GM12873 (cell line): ENCODE measurements at regions not wholly inside any gene's neighbourhood (a gene's known extent, or its start where the extent isn't known, plus 50 kb on each side); places are given as distances from the start of the nearest gene placed in this dataset.

Experiments
- CTCF ChIP-seq: IDR thresholded peaks from 2 replicates; pipeline ENCODE4 v1.5.1; 2012; ENCODE audit warnings: low read depth, mild to moderate bottlenecking, moderate library complexity, low read length, control low read depth; ENCODE audit not compliant: insufficient read depth; ENCODE audit errors: missing control alignments

DNA sequence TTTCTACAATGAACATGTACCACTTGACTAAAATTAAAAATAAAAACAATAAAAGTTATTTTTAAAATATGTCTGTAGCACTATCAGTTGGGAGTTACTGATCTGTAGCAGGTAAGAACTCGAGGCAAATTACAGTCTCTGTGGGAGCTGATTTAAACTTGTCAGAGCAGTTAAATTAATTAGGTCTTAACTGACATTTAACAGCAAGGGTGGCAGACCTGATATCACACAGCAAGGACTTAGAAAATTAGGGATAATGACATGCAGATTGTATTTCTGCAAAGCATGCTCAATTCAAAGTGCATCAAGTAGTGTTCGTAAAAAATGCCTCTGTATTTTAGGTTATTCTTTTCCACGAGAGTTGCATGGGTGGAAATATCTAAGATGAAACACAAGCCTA is 208.9 kb downstream of the SPATA18 start:
- TF ChIP-seq CTCF = no peak

DNA sequence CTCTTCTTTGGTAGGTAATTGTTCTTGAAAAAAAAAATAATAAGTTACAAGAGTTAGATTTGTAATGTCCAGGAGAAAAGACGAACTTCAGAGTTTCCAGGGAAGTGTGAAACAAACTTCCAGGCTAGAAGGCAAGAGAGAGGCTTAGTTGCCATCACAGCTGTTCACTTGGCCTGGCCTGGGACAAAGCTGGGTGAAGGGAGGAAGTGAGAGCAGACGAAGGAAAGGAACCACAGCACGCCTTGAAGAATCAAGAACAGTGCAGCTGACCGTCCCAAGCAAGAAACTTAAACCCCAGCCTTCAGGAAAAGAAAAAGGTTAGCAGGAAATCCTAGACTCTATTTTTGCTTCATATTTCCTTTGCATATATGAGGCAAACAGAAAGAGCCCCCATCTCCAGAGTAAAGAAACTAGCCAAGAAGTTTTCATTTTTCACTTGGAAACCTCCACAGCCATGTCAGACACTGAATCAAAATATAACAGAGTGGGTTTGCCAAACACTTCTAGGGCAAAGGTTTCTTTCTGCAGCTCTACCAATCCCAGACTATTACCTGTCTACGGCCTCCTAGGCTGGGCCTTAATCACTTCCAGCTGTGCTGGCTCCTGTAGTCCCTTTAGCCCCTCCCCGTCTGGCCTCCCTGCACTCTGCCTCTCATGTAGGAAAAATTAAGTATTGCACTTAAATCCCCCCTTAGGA is 209.6 kb downstream of the SPATA18 start:
- no peak for TF ChIP-seq CTCF

GRCh38 chr4:52263607-52264006 is 212.5 kb downstream of the SPATA18 start:
- TF ChIP-seq CTCF = no peak

DNA sequence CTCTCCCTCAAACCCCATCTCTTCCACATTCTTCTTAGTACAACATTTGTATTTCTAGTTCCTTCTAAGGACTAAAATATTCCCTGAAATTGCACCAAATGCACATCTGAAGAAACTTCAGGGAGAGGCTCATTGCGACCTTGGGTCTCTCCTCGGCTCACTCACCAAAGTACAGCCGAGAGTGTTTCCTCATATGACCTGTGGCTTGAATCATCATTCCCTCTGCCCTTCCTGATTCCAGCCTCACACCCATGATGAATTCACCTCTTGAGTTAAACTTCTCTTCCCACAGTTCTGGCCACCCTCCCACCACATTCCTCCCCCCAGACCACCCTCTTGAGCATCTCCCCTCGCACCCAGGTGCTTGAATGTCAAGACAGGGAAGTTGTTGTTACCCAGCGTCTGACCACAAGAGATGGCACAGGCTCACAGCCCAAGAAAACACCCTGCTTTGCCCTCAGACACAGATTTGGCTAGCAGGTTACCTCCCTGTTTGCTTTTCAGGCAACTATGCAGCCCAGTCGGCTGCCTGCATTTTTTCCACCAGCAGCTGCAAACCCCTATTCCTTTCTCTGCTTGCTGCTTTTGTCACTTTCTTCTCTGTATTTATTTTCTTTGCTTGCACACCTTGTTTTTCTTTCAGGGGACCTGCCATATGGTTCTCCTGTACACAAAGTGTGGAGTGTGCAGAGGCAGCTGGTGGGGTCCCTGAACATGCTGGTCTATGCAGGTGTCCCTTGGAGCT is 214.8 kb downstream of the SPATA18 start:
- no peak for TF ChIP-seq CTCF

DNA sequence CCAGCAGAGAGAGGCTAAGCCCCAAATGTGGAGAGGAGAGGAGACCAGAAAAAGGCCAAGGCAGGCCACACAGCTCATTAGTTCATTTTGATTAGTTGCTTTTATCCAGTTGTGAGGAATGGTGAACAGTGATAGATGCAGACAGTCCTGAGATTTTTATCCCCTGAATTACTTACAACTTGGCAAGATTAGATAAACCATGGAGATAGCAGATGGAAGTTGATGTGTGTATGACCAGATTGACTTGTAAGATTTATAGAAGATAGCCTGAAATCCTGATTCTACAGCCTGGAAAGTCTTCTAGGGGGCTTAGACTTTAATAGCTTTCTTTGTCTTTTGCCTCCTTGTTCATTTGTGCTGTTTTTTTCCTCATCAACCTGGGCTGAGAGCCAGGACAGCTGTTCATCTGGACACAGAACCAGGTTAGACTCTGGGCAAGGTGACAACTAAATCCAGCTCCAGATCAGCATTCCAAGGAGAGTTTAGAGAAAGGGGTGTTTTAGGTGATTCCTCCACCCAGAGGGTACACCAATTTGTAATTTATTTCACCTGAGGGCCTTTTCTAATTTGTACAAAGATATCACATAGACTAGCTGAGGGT is 215.5 kb downstream of the SPATA18 start:
- TF ChIP-seq CTCF = no peak

DNA sequence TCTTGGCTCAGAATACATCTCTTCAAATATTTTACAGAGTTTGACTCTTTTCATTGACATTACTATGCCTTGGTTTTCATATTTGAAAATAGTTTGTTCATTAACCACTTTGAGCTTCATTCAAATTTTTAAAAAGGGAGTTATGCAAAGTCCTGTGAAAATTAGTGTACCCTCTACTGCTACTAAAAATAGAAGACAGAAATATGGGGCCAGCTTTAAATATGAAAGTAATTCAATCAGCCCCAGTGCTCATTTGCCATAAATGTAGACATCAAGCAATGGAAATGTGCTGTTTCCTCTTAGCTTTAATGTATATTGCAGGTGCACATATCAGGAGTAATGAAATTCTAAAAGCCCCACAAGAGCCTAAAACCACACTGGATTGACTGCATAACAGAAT is 218.7 kb downstream of the SPATA18 start:
- TF ChIP-seq CTCF = no peak

DNA sequence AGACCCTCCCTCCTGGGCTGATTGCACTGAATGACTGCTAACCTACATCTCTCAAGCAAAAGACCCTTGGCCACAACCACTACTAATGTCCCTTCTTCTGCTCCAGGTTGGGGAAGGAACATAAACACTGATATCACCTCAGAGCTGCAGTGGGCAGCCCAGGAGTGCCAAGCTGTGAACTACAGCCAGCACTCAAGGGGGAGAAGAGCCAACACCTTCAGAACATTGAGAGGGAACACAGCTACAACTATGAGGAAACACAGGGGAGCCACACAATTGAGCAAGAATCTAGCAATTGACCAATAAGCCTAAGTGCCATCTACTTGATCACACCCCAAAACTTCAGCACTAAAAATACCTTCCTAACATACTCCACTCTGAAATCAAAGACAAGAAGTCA is 222.8 kb downstream of the SPATA18 start:
- TF ChIP-seq CTCF = no peak
